Adrenal gland (tissue), 5 donors: ENCODE measurements at regions not wholly inside any gene's neighbourhood (a gene's known extent, or its start where the extent isn't known, plus 50 kb on each side); places are given as distances from the start of the nearest gene placed in this dataset.

Experiments used
- POLR2A ChIP-seq, 2 donors: fragments of 450-650 bp; IDR thresholded peaks; one replicate each; pipeline ENCODE4 v1.6.1; 2017; ENCODE audit warnings: antibody characterized with exemption in 2 of 2, mild to moderate bottlenecking in 2 of 2, moderate library complexity in 1 of 2
- TF ChIP-seq, protein P1 (sequence below), 6 experiments: fragments of 450-650 bp in 4 of 6; fragments of 200-600 bp in 2 of 6; sonication (generic) in 1 of 6; IDR thresholded peaks; 1 replicate in 5 of 6; 2 replicates in 1 of 6; pipeline versions ENCODE4 v1.5.1 to v1.8.0; 2016 to 2021; ENCODE audit warnings: antibody characterized with exemption in 6 of 6, mild to moderate bottlenecking in 2 of 6, moderate library complexity in 1 of 6
- donor health status: DM: no; HTN: no; CAD: no.

DNA sequence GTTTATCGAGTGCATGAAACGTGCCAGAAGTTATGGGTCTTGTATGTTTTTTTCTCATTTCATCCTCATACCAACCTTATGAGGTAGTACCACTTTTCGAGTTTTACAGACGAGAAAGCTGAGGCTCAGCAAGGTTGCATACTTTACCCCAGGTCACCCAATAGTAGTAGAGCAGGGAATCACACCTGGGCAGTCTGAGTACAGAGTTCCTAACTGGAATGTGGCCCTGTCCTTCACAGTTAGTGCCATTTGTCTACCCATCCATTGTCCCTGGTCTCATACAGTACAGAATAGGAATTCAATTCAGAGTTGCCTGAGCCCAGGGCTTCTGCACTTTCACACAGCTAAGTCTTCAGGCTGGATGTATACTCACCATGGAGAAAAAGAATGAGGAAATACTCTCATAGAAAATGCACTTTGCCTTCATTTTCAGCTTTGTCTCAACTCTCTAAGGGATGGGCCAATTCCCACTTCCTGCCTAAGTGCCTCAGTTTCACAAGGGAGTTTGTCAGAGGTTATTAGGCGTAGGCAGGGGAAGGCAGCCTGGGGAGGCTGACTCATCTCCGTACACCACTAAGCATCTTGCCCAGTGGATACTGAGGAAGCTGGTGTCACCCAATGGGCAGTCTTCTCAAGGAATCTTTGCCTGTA lies 93.2 kb downstream of the TMEM212 start:
- TF ChIP-seq, protein P1, sequence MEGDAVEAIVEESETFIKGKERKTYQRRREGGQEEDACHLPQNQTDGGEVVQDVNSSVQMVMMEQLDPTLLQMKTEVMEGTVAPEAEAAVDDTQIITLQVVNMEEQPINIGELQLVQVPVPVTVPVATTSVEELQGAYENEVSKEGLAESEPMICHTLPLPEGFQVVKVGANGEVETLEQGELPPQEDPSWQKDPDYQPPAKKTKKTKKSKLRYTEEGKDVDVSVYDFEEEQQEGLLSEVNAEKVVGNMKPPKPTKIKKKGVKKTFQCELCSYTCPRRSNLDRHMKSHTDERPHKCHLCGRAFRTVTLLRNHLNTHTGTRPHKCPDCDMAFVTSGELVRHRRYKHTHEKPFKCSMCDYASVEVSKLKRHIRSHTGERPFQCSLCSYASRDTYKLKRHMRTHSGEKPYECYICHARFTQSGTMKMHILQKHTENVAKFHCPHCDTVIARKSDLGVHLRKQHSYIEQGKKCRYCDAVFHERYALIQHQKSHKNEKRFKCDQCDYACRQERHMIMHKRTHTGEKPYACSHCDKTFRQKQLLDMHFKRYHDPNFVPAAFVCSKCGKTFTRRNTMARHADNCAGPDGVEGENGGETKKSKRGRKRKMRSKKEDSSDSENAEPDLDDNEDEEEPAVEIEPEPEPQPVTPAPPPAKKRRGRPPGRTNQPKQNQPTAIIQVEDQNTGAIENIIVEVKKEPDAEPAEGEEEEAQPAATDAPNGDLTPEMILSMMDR (IDR thresholded peaks at IDR 0.05): no peak
- no peak for TF ChIP-seq POLR2A (IDR thresholded peaks at IDR 0.05)
